Right lobe of liver (tissue), 4 donors: ENCODE measurements at regions not wholly inside any gene's neighbourhood (a gene's known extent, or its start where the extent isn't known, plus 50 kb on each side); places are given as distances from the start of the nearest gene placed in this dataset.

Source experiments
- CTCF ChIP-seq, 4 donors: fragments of 200-600 bp in 3 of 4; fragments of 450-650 bp in 1 of 4; IDR thresholded peaks; one replicate each; pipeline versions ENCODE4 v1.5.1 to v1.8.0; 2016 to 2022; ENCODE audit warnings: antibody characterized with exemption in 4 of 4, mild to moderate bottlenecking in 2 of 4
- POLR2A ChIP-seq: fragments of 450-650 bp; IDR thresholded peaks from one replicate; pipeline ENCODE4 v1.6.1; 2017; ENCODE audit warnings: antibody characterized with exemption, mild to moderate bottlenecking
- donor health status: DM: no; HTN: no; CAD: no.
- donor health status: DM: no; HTN: no; CAD: no.
- donor health status: DM: no; HTN: yes; CAD: no.

- TF ChIP-seq POLR2A (no peak), CTCF (IDR thresholded peaks at IDR 0.05) (no peak)
Observed at GRCh38 chr12:97790281-97790680, 327.7 kb downstream of the RMST start.
